ACC112 (cell line): ENCODE measurements at regions not wholly inside any gene's neighbourhood (a gene's known extent, or its start where the extent isn't known, plus 50 kb on each side); places are given as distances from the start of the nearest gene placed in this dataset.

ENCODE experiments used
- H2AFZ ChIP-seq: fragments of 200-600 bp; sonication (generic); one replicate; pipeline ENCODE4 v1.6.0; 2017; ENCODE audit warnings: antibody characterized with exemption, low read length; ENCODE audit not compliant: unreplicated experiment
- H3K27ac ChIP-seq: fragments of 200-600 bp; sonication (generic); 2 replicates; pipeline ENCODE4 v1.5.1; 2014; ENCODE audit warnings: low read depth, mild to moderate bottlenecking, antibody characterized with exemption, low read length, moderate library complexity
- H3K27me3 ChIP-seq: fragments of 200-600 bp; sonication (generic); 2 replicates; pipeline ENCODE4 v1.6.1; 2014; ENCODE audit warnings: mild to moderate bottlenecking, antibody characterized with exemption, low read length, moderate library complexity, mixed read lengths; ENCODE audit not compliant: insufficient read depth
- H3K36me3 ChIP-seq: fragments of 200-600 bp; sonication (generic); 2 replicates; pipeline ENCODE4 v1.6.1; 2016; ENCODE audit warnings: mild to moderate bottlenecking, antibody characterized with exemption, low read length, moderate library complexity, mixed read lengths; ENCODE audit not compliant: insufficient read depth
- H3K4me1 ChIP-seq: fragments of 200-600 bp; sonication (generic); one replicate; pipeline ENCODE4 v1.6.1; 2016; ENCODE audit warnings: low read length, mixed read lengths; ENCODE audit not compliant: insufficient read depth, unreplicated experiment, control insufficient read depth
- H3K4me3 ChIP-seq: fragments of 200-600 bp; sonication (generic); 2 replicates; pipeline ENCODE4 v1.5.1; 2014; ENCODE audit warnings: mild to moderate bottlenecking, low read depth, low read length
- H3K79me2 ChIP-seq: fragments of 200-600 bp; sonication (generic); one replicate; pipeline ENCODE4 v1.6.0; 2016; ENCODE audit warnings: low read length; ENCODE audit not compliant: control insufficient read depth, unreplicated experiment, insufficient read depth

- no peaks in the 10 kb centered on the region for H3K79me2 ChIP-seq
- no peak overlapping the region for H2AFZ ChIP-seq
- no peak overlapping the region for H3K4me3 ChIP-seq
- no peaks in the 10 kb centered on the region for H3K27me3 ChIP-seq
- H3K36me3 ChIP-seq: no peaks in the 10 kb centered on the region
- no peak overlapping the region for H3K27ac ChIP-seq
- H3K4me1 ChIP-seq: no peaks in the 10 kb centered on the region
Observed at GRCh38 chr11:98674390-98674789, 346.4 kb upstream of the CNTN5 start.

GRCh38 chr11:98679673-98680072, 341.1 kb upstream of the CNTN5 start:
- Histone ChIP-seq H3K79me2 (no peaks in the 10 kb centered on the region), H3K4me3 (no peak overlapping the region), H3K27ac (no peak overlapping the region), H3K36me3 (no peaks in the 10 kb centered on the region), H2AFZ (no peak overlapping the region), H3K27me3 (no peaks in the 10 kb centered on the region), H3K4me1 (no peaks in the 10 kb centered on the region)

GRCh38 chr11:98701541-98701940, 319.2 kb upstream of the CNTN5 start:
- H3K27me3 ChIP-seq: no peaks in the 10 kb centered on the region
- no peaks in the 10 kb centered on the region for H3K79me2 ChIP-seq
- H3K36me3 ChIP-seq: no peaks in the 10 kb centered on the region
- H3K27ac ChIP-seq: no peak overlapping the region
- H3K4me1 ChIP-seq: no peaks in the 10 kb centered on the region
- H2AFZ ChIP-seq: no peak overlapping the region
- H3K4me3 ChIP-seq: no peak overlapping the region

GRCh38 chr11:98703779-98704556, 316.8 kb upstream of the CNTN5 start:
- Histone ChIP-seq H3K36me3 (no peaks in the 10 kb centered on the region), H3K79me2 (no peaks in the 10 kb centered on the region), H3K4me1 (no peaks in the 10 kb centered on the region), H2AFZ (no peak overlapping the region), H3K27me3 (no peaks in the 10 kb centered on the region), H3K27ac (no peak overlapping the region), H3K4me3 (no peak overlapping the region)

GRCh38 chr11:98710026-98710425, 310.7 kb upstream of the CNTN5 start:
- Histone ChIP-seq H3K79me2 (no peaks in the 10 kb centered on the region), H3K4me3 (no peak overlapping the region), H3K27me3 (no peaks in the 10 kb centered on the region), H3K4me1 (no peaks in the 10 kb centered on the region), H3K36me3 (no peaks in the 10 kb centered on the region), H3K27ac (no peak overlapping the region), H2AFZ (no peak overlapping the region)

DNA sequence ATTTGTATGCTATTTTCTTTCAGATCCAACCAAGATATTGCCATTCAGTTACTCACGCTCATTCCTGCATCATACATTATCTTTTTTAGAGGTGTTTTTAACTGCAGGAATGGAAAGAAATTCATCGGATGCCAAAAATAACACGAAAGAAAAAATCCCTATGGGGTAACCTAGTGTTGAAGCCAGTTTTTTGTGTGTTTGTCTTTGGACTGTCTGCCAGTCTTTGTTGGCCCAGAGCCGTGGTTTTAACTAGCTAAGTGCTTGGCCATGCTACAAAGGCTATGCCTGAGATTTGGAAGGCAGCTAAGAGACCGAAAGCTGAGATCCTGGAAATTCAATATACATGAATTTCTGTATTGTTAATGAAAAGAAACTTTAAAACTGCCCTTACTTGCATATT, 309.8 kb upstream of the CNTN5 start:
- no peaks in the 10 kb centered on the region for H3K79me2 ChIP-seq
- no peaks in the 10 kb centered on the region for H3K27me3 ChIP-seq
- no peak overlapping the region for H2AFZ ChIP-seq
- no peak overlapping the region for H3K27ac ChIP-seq
- H3K36me3 ChIP-seq: no peaks in the 10 kb centered on the region
- no peak overlapping the region for H3K4me3 ChIP-seq
- no peaks in the 10 kb centered on the region for H3K4me1 ChIP-seq

DNA sequence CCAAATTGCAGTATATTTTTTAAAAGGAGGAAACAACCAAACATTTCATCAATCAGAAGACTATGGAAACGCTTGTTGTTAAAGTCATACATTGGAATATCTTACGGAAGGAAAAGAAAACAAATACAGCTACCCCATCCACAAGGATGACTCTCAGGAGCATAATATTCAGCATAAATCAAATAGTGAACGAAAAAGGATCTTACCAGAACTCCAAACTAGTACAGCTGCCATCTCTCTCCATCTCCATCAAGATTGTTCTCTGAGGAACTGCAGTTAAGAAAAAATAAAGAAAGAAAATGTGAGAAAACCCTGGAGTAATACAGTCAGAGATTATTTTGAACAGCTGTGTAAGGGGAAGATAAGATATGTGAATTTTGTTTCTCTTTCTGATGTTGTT, 299.8 kb upstream of the CNTN5 start:
- Histone ChIP-seq H3K4me1 (no peaks in the 10 kb centered on the region), H3K36me3 (no peaks in the 10 kb centered on the region), H3K27me3 (no peaks in the 10 kb centered on the region), H3K79me2 (no peaks in the 10 kb centered on the region), H2AFZ (no peak overlapping the region), H3K4me3 (no peak overlapping the region), H3K27ac (no peak overlapping the region)

DNA sequence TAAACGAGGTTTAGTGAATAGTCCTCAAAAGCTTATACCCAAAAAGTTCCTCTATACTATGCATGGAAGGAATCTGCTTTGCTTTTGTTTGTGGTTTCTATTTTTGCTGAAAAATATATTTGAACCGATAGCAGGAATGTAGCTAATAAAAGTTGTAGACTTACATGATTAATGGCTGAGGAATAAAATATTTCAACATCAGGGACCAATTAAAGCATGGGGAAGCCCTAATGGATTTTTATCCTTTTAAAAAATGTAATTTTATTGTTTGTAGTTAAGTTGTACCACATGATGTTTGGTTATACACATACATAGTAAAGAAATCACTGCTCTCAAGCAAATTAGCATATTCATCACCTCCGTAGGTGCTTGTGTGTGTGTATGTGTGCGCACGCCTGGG, 295.3 kb upstream of the CNTN5 start:
- H3K36me3 ChIP-seq: no peaks in the 10 kb centered on the region
- no peak overlapping the region for H3K27ac ChIP-seq
- H3K27me3 ChIP-seq: no peaks in the 10 kb centered on the region
- H2AFZ ChIP-seq: no peak overlapping the region
- no peaks in the 10 kb centered on the region for H3K4me1 ChIP-seq
- no peaks in the 10 kb centered on the region for H3K79me2 ChIP-seq
- no peak overlapping the region for H3K4me3 ChIP-seq

DNA sequence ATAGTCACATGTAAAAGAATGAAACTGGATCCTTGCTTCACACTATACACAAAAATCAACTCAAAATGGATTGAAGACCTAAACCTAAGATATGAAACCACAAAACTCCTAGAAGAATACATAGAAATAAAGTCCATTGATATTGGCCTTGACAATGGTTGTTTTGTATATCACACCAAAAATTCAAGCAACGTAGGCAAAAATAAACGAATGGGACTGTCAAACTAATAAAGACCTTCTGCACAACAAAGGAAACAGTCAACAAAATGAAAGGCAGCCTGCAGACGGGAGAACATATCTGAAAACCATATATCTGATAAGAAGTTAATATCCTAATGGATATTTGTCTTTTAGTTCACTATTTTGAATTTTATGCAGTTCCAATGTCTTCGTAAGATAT, 292.3 kb upstream of the CNTN5 start:
- H2AFZ ChIP-seq: no peak overlapping the region
- H3K27me3 ChIP-seq: no peaks in the 10 kb centered on the region
- H3K4me1 ChIP-seq: no peaks in the 10 kb centered on the region
- no peaks in the 10 kb centered on the region for H3K79me2 ChIP-seq
- no peaks in the 10 kb centered on the region for H3K36me3 ChIP-seq
- H3K27ac ChIP-seq: no peak overlapping the region
- no peak overlapping the region for H3K4me3 ChIP-seq

DNA sequence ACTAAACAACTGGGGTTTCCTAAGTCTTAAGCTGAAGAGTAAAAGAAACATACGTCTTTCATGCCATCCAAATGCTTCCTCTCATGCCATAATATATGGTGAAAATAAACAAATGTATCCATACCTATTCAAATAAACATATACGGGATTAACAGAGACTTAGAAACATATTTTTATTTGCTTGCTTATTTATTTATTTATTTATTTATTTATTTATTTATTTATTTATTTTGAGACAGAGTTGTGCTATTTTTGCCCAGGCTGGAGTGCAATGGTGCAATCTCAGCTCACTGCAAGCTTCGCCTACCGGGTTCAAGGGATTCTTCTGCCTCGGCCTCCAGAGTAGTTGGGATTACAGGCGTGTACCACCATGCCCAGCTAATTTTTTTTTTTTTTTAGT, 291.6 kb upstream of the CNTN5 start:
- Histone ChIP-seq H3K4me1 (no peaks in the 10 kb centered on the region), H3K27ac (no peak overlapping the region), H3K36me3 (no peaks in the 10 kb centered on the region), H2AFZ (no peak overlapping the region), H3K27me3 (no peaks in the 10 kb centered on the region), H3K79me2 (no peaks in the 10 kb centered on the region), H3K4me3 (no peak overlapping the region)

- no peaks in the 10 kb centered on the region for H3K79me2 ChIP-seq
- H3K27ac ChIP-seq: no peak overlapping the region
- H3K27me3 ChIP-seq: no peaks in the 10 kb centered on the region
Observed at GRCh38 chr11:98732947-98733346, 287.8 kb upstream of the CNTN5 start.

More at GRCh38 chr11:98732947-98733346, 287.8 kb upstream of the CNTN5 start:
- H3K4me3 ChIP-seq: no peak overlapping the region
- no peak overlapping the region for H2AFZ ChIP-seq
- H3K36me3 ChIP-seq: no peaks in the 10 kb centered on the region
- H3K4me1 ChIP-seq: no peaks in the 10 kb centered on the region
